ENCODE measurements at regions not wholly inside any gene's neighbourhood (a gene's known extent, or its start where the extent isn't known, plus 50 kb on each side); places are given as distances from the start of the nearest gene placed in this dataset.

- TF ChIP-seq EZH2 (IDR thresholded peaks at IDR 0.05; ENCODE audit: insufficient read depth, poor library complexity, severe bottlenecking) (no peak), EZH2phosphoT487 (IDR thresholded peaks at IDR 0.05; ENCODE audit: insufficient read depth, low read depth) (no peak)
Measured at GRCh38 chr12:46903058-46903457, 77.3 kb upstream of the SLC38A4 start.
